ENCODE measurements at regions not wholly inside any gene's neighbourhood (a gene's known extent, or its start where the extent isn't known, plus 50 kb on each side); places are given as distances from the start of the nearest gene placed in this dataset.
"Not testable (repeated sequence)": the region's sequence is repeated elsewhere in the genome, so short reads cannot be mapped to it uniquely, and the experiment has no call there.

DNA sequence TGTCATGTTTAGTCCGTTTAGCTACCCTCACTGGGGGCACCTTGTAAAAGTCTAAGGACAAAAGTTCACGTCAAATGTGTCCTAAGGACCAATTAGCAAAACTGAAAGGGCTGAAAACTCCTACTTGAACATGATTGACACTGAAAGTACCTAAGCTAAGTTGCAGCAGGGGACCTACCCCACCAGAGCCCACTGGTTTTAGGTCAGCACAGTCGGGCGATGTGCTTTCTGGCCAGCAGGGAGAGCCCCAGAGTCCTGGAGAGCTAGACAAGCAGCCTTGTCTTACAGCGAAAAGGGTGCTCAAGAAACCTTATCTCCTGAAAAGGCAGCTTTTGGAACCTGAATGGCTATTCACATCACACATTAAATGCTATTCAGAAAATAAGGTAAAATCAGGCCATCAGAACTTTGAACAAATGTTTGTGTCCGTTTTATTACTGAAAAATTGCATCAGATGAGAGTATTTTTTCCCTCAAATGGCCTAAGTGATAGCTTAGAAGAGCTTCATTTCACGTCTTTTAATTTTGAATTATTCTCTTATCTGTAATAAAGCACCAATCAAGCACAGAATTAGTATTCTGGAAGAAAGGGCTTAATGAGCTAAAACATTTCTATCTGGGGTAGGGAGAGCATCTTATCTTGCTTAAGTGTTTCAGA lies 52.2 kb upstream of the MKI67 start:
- peak; percentile 16 to 24 for DNase-seq (ENCODE audit: low read depth in 2 of 2)

DNA sequence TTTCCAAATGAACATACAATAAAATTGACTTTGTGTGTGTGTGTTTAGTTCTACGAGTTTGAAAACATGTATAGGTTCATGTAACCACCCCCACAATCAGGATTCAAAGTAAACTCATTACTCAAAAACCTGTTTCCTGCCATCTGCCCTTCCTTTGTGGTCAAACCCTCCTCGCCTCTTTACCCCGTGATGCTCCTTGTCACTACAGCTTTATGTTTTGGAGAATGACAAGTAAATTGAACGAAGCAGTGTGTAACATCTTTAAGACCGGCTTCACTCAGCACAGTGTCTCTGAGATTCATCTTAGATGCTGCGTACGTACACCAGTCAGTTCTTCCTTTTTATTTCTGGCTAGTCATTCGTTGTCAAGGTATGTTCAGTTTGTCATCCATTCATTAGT lies 54.6 kb upstream of the MKI67 start:
- DNase-seq (ENCODE audit: low read depth in 2 of 2), result peak in 1 of 2 donors; percentile 15

DNA sequence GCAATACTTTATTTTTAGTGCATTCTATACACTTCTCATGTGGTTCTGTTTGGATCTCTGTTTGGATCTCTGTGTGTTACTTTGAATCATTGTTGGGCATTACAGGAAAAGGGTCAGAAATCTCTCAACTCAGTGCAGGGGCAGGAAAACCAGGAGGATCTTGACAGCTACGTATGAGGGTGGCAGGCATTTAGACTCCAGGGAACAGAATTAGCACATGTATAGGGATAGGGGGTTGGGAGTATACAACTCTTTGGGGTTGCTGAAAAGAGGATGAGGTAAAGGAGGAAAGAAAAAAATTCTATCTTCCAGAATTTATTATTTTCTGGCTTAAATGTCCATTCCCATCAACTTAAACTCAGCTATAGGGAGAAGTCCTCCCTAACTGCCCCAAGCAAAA lies 59.4 kb upstream of the MKI67 start:
- DNase-seq (ENCODE audit: low read depth in 2 of 2), result no peak

DNA sequence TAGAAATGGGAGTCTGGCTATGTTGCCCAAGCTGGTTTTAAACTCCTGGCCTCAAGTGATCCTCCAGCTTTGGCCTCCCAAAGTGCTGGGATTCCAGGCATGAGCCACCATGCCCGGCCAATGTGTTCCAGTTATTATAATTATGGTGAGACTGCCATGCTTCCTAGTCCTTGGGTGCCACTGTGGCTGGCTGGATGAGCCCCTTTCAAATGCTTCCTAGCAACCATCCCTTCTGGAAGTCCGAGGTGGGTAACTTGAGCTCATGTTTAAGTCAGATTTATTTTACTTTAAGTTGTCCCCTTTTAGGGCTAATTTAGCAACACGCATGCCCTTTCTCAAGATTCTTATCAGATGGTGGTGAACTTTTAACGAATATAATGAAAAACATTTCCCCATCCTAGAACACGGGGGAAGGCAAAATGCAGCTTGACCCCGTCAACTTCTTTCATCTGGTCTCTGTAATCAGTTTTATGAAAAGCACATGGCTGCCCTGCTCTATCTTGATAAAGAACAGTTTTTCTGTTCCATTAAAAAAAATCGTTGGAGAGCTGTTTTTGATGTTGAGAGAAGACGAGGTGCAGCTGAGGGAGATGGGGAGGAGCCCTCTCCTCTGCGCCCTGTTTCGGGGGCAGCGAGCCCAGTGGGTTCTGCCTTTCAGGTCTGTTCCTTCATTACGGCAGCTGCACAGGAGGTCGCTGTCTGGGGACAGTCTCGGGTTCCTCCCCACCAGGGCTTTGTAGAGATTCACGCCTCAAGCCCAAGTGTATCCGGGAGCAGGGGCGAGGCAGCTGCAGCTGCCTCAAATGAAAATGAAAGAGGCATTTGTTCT lies 61.0 kb upstream of the MKI67 start:
- no peak for DNase-seq (ENCODE audit: low read depth in 2 of 2)

DNA sequence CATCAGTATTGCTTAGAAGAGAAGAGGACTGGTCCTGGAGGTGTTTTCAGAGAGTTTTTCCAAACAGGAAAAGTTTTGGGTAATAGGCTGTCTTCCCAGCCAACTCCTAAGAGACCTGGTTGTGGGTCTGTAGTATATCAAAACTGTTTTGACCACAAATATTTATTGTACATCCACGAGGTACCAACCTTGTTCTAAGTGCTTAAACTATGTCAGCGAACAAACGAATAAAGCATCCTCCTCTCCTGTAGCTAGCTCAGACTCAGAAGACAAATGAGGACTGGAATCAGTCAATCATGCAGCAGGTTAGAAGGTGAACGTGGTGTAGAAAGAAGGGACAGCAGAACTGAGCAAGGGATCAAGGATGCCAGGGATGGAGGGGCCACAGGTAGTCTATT lies 61.6 kb upstream of the MKI67 start:
- no peak for DNase-seq (ENCODE audit: low read depth in 2 of 2)

DNA sequence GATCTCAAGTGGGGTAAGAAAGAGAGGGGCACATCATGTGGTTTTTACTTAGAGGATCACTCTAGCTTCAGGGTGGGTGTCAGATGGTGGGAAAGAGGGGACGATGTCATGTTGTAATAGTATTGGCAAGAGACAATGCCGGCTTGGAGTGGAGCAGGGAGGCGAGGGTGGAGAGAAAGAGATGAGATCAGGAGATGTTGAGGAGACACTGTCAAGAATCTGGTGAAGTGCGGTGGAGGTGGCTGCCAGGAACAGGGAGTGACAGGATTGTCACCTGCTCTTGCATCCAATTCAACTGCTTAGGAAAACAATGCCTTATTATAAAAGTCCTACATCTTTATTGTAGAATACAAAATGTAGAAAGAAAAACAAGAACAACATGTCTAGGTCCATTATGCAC lies 63.0 kb upstream of the MKI67 start:
- DNase-seq (ENCODE audit: low read depth in 2 of 2), result no peak

DNA sequence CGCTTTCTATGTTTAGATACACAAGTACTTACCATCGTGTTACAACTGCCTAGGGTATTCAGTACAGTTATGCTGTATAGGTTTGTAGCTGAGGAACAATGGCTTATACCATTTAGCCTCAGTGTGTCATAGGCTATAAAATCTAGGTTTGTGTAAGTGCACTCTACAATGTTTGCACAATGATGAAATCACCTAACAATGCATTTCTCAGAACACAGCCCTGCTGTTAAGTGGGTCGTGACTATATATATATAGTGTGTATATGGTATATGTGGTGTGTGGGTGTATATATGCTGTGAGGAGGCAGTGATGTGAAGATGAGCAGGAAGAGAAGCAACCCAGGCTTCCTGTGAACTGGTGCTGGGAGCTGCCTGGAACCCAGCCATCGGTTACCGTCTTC lies 65.6 kb upstream of the MKI67 start:
- DNase-seq (ENCODE audit: low read depth in 2 of 2), result no peak

DNA sequence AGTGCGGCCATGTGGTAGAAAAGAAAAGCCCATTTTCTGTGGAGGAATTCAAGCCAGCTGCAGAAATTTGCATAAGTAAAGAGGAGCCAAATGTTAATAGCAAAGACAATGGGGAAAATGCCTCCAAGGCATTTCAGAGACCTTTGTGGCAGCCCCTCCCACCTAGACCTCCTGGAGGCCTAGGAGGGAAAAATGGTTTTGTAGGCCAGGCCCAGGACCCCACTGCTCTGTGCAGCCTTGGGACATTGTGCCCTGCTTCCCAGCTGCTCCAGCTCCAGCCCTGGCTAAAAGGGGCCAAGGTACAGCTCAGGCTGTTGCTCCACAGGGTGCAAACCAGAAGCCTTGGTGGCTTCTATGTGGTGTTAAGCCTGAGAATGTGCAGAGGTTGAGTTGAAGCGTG lies 75.6 kb upstream of the MKI67 start:
- DNase-seq (ENCODE audit: low read depth in 2 of 2), result not testable (repeated sequence)

DNA sequence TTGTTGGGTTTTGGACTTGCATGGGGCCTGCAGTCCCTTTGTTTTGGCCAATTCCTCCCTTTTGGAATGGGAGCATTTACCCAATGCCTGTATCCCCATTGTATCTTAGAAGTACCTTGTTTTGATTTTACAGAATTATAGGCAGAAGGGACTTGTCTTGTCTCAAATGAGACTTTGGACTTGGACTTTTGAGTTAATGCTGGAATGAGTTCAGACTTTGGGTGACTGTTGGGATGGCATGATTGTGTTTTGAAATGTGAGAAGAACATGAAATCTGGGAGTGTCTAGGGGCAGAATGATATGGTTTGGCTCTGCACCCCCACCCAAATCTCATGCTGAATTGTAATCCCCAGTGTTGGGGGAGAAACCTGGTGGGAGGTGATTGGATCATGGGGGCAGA lies 76.8 kb upstream of the MKI67 start:
- DNase-seq (ENCODE audit: low read depth in 2 of 2), result no peak

DNA sequence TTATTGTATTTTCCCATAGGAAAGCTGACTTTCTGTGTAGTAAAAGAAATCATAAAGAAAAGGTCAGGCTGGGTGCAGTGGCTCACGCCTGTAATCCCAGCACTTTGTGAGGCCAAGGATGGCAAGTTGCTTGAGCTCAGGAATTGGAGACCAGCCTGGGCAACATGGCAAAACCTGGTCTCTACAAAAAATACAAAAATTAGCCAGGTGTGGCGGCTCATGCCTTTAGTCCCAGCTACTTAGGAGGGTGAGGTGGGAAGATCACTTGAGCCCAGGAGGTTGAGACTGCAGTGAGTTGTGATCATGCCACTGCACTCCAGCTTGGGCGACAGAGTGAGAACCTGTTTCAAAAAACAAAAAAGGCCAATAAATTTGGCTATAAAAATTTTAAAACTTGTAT lies 79.4 kb upstream of the MKI67 start:
- not testable (repeated sequence) for DNase-seq (ENCODE audit: low read depth in 2 of 2)

DNA sequence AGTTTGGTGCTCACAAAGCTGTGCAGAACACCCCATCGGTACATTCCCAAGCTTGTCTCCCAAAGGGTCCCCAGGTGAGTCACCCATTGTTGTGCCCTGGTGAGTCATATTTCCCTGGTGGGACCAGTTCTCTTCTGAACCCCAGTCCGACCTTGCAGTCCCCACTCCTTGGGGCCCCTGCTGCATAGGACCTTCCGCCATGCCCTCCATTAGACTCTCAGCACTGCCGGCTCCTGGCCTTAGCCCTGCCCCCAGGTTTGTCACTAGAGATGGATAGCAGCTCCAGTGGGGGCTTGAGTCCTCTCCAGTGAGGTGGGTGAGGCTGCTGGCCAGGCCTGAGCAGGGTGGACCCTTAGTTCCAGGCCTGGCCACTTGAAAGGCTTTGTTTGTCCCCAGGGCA lies 80.5 kb upstream of the MKI67 start:
- DNase-seq (ENCODE audit: low read depth in 2 of 2), result no peak

DNA sequence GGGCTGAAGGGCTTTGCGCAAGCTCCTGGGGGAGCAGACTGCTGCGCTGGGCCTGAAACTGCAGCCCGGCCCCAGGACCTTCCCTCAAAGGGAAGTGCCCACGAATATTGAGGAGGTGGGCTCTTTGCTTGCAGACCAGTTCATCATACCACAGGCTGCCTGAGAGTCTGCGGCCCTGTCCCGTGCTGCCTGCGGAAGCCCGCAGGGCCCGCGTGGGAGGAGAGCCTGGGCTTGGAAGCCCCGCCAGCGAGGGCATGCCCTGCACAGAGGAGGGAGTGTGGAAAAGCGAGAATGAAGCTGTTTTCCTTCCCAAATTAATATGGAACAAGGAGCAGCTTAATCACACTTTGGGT lies 83.6 kb upstream of the MKI67 start:
- DNase-seq (ENCODE audit: low read depth in 2 of 2), result no peak

DNA sequence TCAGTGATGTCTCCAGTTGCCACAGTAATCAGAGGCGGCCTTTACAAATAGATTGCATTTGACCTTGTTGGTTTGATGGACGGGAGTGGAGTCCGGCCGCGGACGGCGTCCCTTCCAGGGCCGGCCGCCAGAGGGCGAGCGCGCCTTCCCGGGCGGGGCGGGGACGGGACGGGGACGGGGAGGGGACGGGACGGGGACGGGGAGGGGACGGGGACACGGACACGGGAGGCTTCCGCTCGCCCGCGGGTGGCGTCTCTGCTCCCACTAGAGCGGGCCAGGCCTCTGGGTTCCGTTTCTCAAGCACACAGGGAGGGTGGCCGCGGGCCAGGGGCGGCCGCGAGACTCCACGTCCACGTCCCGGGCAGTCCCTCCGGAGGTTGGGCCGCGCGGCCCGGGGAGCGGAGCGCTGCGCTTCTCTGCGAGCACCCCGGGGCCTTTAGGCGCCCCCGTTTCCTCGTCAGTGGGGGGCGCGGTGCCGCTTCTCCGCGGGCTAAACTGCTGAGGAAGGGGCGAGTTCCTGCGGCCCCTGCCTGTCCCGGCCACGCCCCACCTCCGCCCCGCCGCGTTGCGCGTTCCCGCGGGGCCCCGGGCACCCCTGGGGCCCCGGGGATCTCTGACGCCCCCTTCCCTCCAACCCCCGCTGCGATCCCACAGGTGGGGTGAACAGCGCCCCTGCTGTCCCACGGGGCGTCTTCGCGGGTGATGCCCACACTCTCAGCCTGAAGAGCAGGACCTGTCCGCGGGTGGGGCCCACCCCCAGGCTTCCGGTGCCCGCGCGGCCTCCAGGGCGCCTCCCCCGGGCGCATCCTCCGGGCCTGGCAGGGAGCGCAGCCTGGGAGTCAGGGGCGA lies 84.2 kb upstream of the MKI67 start:
- peak; percentile 66 to 73 for DNase-seq (ENCODE audit: low read depth in 2 of 2)

DNA sequence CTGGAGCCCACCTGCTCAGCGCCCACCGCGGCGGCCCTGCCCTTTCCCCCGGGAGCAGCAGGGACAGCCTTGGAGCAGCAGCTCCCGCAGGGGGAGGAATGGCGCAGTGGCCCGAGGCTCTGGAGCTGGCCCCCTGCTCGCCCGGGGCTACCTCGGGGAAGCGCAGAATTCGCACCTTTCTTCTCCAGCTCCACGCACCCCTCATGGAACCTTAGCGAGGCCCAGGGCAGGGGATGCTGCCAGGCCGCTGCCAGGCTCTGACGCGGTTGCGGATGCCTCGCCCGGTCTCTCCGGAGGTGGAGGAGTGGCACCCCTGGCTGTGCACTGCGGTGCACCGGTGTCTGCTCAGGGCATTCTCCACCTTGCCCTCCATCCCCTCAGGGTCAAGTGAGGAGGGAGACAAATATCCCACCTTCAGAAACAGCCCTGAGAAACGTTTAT lies 84.9 kb upstream of the MKI67 start:
- DNase-seq (ENCODE audit: low read depth in 2 of 2), result no peak

DNA sequence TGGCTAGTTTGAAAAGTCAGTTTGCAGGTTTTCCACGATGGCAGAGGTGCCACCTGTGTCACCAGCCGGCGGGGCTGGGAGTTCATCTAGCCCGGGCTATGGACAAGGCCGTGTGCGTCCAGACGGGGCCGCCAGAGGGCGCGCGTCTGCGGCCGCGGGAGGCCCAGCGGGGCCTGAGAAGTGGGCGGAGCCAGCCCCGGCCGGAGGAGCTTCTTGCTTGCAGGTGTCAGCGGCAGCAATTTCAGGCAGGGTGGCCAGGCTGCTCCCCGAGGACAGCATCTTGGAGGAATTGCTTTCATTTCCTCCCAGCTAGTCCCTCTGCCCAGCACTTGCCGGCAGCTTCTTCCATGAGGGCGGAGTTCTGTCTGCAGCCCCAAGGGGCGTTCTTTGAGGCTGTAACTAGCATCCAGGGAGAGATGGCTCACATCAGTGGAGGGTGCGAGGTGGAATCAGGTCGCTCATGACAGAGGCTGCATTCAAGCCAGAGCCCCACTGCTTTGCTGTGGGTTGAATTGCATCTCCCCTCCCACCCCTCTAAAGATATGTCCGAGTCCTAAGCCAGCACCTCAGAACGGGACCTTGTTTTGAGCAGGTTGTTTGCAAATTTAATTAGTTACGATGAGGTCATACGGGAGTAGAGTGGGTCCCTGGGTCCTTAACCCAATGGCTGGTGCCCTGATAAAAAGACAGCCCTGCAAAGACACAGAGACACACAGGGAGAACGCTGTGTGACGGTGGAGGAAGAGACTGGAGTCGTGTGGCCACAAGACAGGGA lies 85.9 kb upstream of the MKI67 start:
- peak; percentile 66 to 82 for DNase-seq (ENCODE audit: low read depth in 2 of 2)

DNA sequence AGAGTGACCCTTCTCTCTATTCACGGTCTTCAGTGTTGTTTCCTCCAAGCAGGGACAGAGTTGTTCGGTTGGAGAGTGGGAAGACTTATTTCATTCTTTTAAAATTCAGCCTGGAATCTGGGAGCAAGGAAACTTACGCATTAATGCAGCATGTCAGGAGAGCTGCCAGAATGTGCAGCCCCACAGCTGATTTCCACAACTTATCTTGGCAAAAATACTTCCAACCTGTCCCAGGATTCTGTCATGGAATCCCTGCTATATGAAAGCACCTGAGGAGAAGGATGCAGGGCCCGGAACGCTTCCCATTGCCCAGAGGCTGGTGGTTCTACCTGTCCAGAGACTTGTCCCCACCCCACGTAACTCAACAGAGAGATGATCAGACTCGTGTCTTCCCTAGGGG lies 86.9 kb upstream of the MKI67 start:
- no peak for DNase-seq (ENCODE audit: low read depth in 2 of 2)

DNA sequence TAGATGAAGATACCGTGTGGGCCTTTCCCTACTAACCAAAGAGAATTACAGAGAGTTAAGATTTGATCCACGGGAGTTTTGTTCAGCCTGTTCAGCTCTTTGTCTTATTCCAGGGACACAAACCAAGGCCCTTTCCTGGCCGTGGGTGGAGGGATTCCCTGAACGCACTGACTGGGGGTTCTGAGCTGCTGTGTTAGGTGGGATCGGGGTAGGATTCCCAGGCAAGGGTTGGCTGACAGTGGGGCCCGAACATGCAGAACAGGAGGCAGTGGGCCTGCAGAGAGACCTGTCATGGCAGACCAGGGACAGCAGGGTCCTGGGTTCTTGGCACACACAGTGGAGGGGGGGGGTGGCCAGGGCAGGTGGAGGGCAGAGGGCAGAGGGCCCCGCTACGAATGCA lies 89.5 kb upstream of the MKI67 start:
- DNase-seq (ENCODE audit: low read depth in 2 of 2), result no peak

DNA sequence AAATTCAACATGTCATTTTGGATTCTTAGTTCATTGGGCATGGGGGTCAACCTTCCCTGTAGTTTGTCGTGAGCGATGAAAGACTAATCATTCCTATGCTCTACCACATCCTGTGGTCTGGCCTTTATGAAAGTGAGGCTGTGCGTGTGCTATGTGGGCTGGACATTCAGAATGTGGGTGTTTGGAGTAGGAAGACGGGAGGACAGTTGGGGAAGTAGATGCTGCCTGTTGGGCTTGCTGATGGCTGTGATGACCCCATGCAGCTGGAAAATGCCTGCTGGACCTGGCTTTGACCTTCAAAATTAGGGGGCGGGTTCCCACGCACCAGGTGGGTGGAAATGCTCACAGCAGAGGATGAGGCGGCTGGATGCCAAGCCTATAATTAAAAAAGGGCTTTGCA lies 90.9 kb upstream of the MKI67 start:
- no peak for DNase-seq (ENCODE audit: low read depth in 2 of 2)

DNA sequence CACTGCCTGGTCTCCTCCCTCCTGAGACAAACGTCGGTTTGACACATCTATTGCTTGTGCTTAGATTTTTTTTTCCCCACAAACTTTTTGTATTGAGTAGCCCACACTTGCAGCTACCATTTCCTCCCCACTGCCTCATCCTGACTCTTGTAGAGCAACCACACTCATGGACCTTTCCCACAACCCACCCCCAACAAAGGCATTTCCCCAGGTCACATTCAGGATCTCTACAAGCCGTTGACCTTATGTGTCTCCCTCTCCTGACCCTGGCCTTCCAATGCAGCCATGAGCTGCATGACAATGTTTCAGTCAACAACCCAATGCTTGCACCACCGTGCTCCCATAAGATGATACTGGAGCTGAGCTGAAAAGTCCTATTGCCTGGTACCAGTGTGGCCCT lies 91.9 kb upstream of the MKI67 start:
- no peak for DNase-seq (ENCODE audit: low read depth in 2 of 2)

DNA sequence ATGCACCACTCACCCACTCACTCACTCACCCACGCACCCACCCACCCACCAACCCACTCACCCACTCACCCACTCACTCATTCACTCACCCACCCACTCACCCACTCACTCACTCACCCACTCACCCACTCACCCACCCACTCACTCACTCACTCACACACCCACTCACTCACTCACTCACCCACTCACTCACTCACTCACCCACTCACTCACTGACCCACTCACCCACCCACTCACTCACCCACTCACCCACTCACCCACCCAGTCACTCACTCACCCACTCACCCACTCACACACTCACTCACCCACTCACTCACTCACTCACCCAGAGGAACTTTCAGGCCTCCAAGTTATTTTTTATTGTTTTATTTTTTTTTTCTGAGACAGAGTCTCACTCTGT lies 93.1 kb upstream of the MKI67 start:
- DNase-seq (ENCODE audit: low read depth in 2 of 2), result no peak

DNA sequence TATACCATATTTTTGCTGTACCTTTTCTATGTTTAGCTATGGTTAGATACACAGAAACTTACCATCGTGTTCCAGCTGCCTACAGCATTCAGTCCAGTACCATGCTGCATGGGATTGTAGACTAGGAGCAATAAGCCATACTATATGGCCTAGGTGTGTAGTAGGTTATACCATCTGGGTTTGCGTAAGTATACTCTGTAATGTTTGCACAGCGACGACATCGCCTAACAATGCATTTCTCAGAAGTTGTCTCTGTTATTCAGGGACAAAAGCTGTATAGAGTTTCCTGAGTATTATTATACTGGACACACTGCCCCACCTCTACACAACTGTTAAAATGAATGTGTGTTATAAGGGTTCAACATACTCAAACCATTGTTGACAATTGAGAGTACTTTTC lies 93.8 kb upstream of the MKI67 start:
- no peak for DNase-seq (ENCODE audit: low read depth in 2 of 2)

DNA sequence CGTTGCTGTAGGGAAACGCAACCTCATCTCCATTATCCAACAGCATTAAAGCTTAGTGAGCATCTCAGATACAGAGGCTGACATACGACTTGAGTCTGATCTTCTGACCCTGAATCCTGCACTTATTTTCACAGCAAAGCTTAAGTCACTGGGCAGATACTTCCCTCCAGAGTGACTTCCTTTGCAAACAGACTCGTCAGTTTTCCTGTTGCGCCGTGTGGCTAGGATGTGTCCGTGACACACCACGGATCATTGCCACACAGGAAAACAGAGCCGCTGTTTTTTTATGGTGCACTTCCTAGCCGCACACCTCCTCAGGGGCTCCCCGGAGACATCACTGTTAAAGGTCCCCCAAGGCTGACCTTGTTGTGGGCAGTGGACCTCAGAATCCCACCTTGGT lies 94.9 kb upstream of the MKI67 start:
- DNase-seq (ENCODE audit: low read depth in 2 of 2), result no peak

Measured in stimulated activated CD4-positive, alpha-beta T cell treated with anti-CD3 and anti-CD28 coated beads, Interleukin-1b, Interleukin-23, amount 100 ng/mL, for 4 hours (primary cell).